Peyer's patch (tissue), 4 donors: ENCODE measurements at regions not wholly inside any gene's neighbourhood (a gene's known extent, or its start where the extent isn't known, plus 50 kb on each side); places are given as distances from the start of the nearest gene placed in this dataset.

Source experiments
- CTCF ChIP-seq, 6 experiments: fragments of 450-650 bp in 4 of 6; fragments of 200-600 bp in 2 of 6; sonication (generic) in 1 of 6; IDR thresholded peaks; one replicate each; pipeline ENCODE4 v1.5.1; 2017 to 2019; ENCODE audit warnings: antibody characterized with exemption in 6 of 6, mild to moderate bottlenecking in 3 of 6, moderate library complexity in 1 of 6
- POLR2A ChIP-seq, 2 donors: fragments of 450-650 bp; IDR thresholded peaks; one replicate each; pipeline ENCODE4 v1.5.1; 2017; ENCODE audit warnings: antibody characterized with exemption in 2 of 2, mild to moderate bottlenecking in 2 of 2, moderate library complexity in 2 of 2

- TF ChIP-seq CTCF (IDR thresholded peaks at IDR 0.05): no peak
- no peak for TF ChIP-seq POLR2A (IDR thresholded peaks at IDR 0.05)
Observed at GRCh38 chr3:56914646-56915045, 112.9 kb upstream of the ARHGEF3 start.
